ENCODE measurements at regions not wholly inside any gene's neighbourhood (a gene's known extent, or its start where the extent isn't known, plus 50 kb on each side); places are given as distances from the start of the nearest gene placed in this dataset.

- no peak for DNase-seq (ENCODE audit: low read depth)
These were observed 1095.5 kb upstream of the IGFBP7 start for GRCh38 chr4:58205446-58206235.

GRCh38 chr4:58192217-58192616 is 1082.0 kb upstream of the IGFBP7 start:
- no peak for DNase-seq (ENCODE audit: low read depth)

- DNase-seq (ENCODE audit: low read depth) = no peak
These were observed 1080.9 kb upstream of the IGFBP7 start for GRCh38 chr4:58191109-58191508.

GRCh38 chr4:58188316-58188715 is 1078.1 kb upstream of the IGFBP7 start:
- DNase-seq (ENCODE audit: low read depth) = no peak

GRCh38 chr4:58175024-58175423 is 1064.8 kb upstream of the IGFBP7 start:
- DNase-seq (ENCODE audit: low read depth) = no peak

- DNase-seq (ENCODE audit: low read depth) = no peak
These were observed 1056.3 kb upstream of the IGFBP7 start for GRCh38 chr4:58166490-58166889.

- no peak for DNase-seq (ENCODE audit: low read depth)
These were observed 1053.0 kb upstream of the IGFBP7 start for GRCh38 chr4:58163156-58163555.

GRCh38 chr4:58149404-58150085 is 1039.4 kb upstream of the IGFBP7 start:
- no peak for DNase-seq (ENCODE audit: low read depth)

GRCh38 chr4:58144721-58145120 is 1034.5 kb upstream of the IGFBP7 start:
- no peak for DNase-seq (ENCODE audit: low read depth)

GRCh38 chr4:58138786-58139668 is 1028.8 kb upstream of the IGFBP7 start:
- DNase-seq (ENCODE audit: low read depth) = no peak

- DNase-seq (ENCODE audit: low read depth) = no peak
These were observed 1026.4 kb upstream of the IGFBP7 start for GRCh38 chr4:58136604-58137003.

- DNase-seq (ENCODE audit: low read depth) = no peak
These were observed 1017.5 kb upstream of the IGFBP7 start for GRCh38 chr4:58127680-58128079.

GRCh38 chr4:58119298-58119697 is 1009.1 kb upstream of the IGFBP7 start:
- no peak for DNase-seq (ENCODE audit: low read depth)

GRCh38 chr4:58113126-58113525 is 1002.9 kb upstream of the IGFBP7 start:
- DNase-seq (ENCODE audit: low read depth) = no peak

- no peak for DNase-seq (ENCODE audit: low read depth)
These were observed 1001.6 kb upstream of the IGFBP7 start for GRCh38 chr4:58111818-58112217.

- no peak for DNase-seq (ENCODE audit: low read depth)
These were observed 983.2 kb upstream of the IGFBP7 start for GRCh38 chr4:58093352-58093751.

- DNase-seq (ENCODE audit: low read depth) = no peak
These were observed 980.4 kb upstream of the IGFBP7 start for GRCh38 chr4:58090539-58090938.

GRCh38 chr4:58081356-58081755 is 971.2 kb upstream of the IGFBP7 start:
- no peak for DNase-seq (ENCODE audit: low read depth)

- DNase-seq (ENCODE audit: low read depth) = no peak
These were observed 965.5 kb upstream of the IGFBP7 start for GRCh38 chr4:58075724-58076123.

GRCh38 chr4:58074382-58074781 is 964.2 kb upstream of the IGFBP7 start:
- no peak for DNase-seq (ENCODE audit: low read depth)

GRCh38 chr4:58070726-58071125 is 960.5 kb upstream of the IGFBP7 start:
- no peak for DNase-seq (ENCODE audit: low read depth)

- DNase-seq (ENCODE audit: low read depth) = no peak
These were observed 954.5 kb upstream of the IGFBP7 start for GRCh38 chr4:58064653-58065052.
